T-helper 2 cell treated with Interferon-gamma antibody and Interleukin-4, amounts not matched to agents 5 μg/mL and 100 μg/mL, for 36 hours (primary cell): ENCODE measurements at regions not wholly inside any gene's neighbourhood (a gene's known extent, or its start where the extent isn't known, plus 50 kb on each side); places are given as distances from the start of the nearest gene placed in this dataset.

Experiments used
- DNase-seq: peaks from one replicate; pipeline ENCODE4 v3.0.0; 2021; ENCODE audit warnings: low spot score
- H3K27ac Mint-ChIP-seq: one replicate; pipeline ENCODE4 v1.8.0; 2021; ENCODE audit warnings: mild to moderate bottlenecking, mixed read lengths
- H3K27me3 Mint-ChIP-seq: one replicate; pipeline ENCODE4 v1.8.0; 2021; ENCODE audit warnings: low read depth, mixed read lengths
- H3K36me3 Mint-ChIP-seq: one replicate; pipeline ENCODE4 v1.8.0; 2021; ENCODE audit warnings: low read depth, mixed read lengths
- H3K4me1 Mint-ChIP-seq: one replicate; pipeline ENCODE4 v1.8.0; 2021; ENCODE audit warnings: low read depth, mixed read lengths
- H3K4me3 Mint-ChIP-seq: one replicate; pipeline ENCODE4 v1.8.0; 2022; ENCODE audit warnings: mild to moderate bottlenecking, moderate library complexity, mixed read lengths
- H3K9me3 Mint-ChIP-seq: one replicate; pipeline ENCODE4 v1.8.0; 2021; ENCODE audit warnings: mixed read lengths

GRCh38 chr2:82636402-82637020 lies 1822.6 kb downstream of the SUCLG1 start:
- Mint-ChIP-seq H3K4me1 (no peaks in the 10 kb centered on the region), H3K4me3 (no peak overlapping the region), H3K9me3 (peaks cover 47% of the 10 kb centered on the region), H3K27ac (no peak overlapping the region), H3K27me3 (no peaks in the 10 kb centered on the region), H3K36me3 (no peaks in the 10 kb centered on the region)
- DNase-seq = no peak

- H3K9me3 Mint-ChIP-seq = peaks cover 23% of the 10 kb centered on the region
- H3K36me3 Mint-ChIP-seq = no peaks in the 10 kb centered on the region
- H3K27ac Mint-ChIP-seq = no peak overlapping the region
- no peak for DNase-seq
- H3K4me3 Mint-ChIP-seq = no peak overlapping the region
- H3K27me3 Mint-ChIP-seq = no peaks in the 10 kb centered on the region
- H3K4me1 Mint-ChIP-seq = no peaks in the 10 kb centered on the region
These were observed 1860.1 kb downstream of the SUCLG1 start for GRCh38 chr2:82599021-82599420.

GRCh38 chr2:82596581-82596980 lies 1862.5 kb downstream of the SUCLG1 start:
- Mint-ChIP-seq H3K27me3 (no peaks in the 10 kb centered on the region), H3K36me3 (no peaks in the 10 kb centered on the region), H3K4me1 (no peaks in the 10 kb centered on the region), H3K4me3 (no peak overlapping the region), H3K27ac (no peak overlapping the region), H3K9me3 (peaks cover 23% of the 10 kb centered on the region)
- no peak for DNase-seq

- Mint-ChIP-seq H3K4me3 (no peak overlapping the region), H3K36me3 (no peaks in the 10 kb centered on the region), H3K27me3 (no peaks in the 10 kb centered on the region), H3K4me1 (no peaks in the 10 kb centered on the region), H3K9me3 (peaks cover 20% of the 10 kb centered on the region), H3K27ac (no peak overlapping the region)
- DNase-seq = no peak
These were observed 1867.4 kb downstream of the SUCLG1 start for GRCh38 chr2:82591718-82592117.

- no peak overlapping the region for H3K27ac Mint-ChIP-seq
- H3K27me3 Mint-ChIP-seq = no peaks in the 10 kb centered on the region
- H3K4me3 Mint-ChIP-seq = no peak overlapping the region
- no peaks in the 10 kb centered on the region for H3K36me3 Mint-ChIP-seq
- no peak for DNase-seq
- peaks cover 32% of the 10 kb centered on the region for H3K9me3 Mint-ChIP-seq
- H3K4me1 Mint-ChIP-seq = no peaks in the 10 kb centered on the region
These were observed 1882.4 kb downstream of the SUCLG1 start for GRCh38 chr2:82576656-82577055.

- H3K4me1 Mint-ChIP-seq = no peaks in the 10 kb centered on the region
- no peak overlapping the region for H3K4me3 Mint-ChIP-seq
- peaks cover 21% of the 10 kb centered on the region for H3K9me3 Mint-ChIP-seq
- no peak overlapping the region for H3K27ac Mint-ChIP-seq
- no peaks in the 10 kb centered on the region for H3K36me3 Mint-ChIP-seq
- H3K27me3 Mint-ChIP-seq = no peaks in the 10 kb centered on the region
- no peak for DNase-seq
These were observed 1919.8 kb downstream of the SUCLG1 start for GRCh38 chr2:82539280-82539621.

- H3K4me3 Mint-ChIP-seq = no peak overlapping the region
- H3K36me3 Mint-ChIP-seq = no peaks in the 10 kb centered on the region
- H3K27ac Mint-ChIP-seq = no peak overlapping the region
- no peaks in the 10 kb centered on the region for H3K4me1 Mint-ChIP-seq
- DNase-seq = no peak
- no peaks in the 10 kb centered on the region for H3K27me3 Mint-ChIP-seq
- H3K9me3 Mint-ChIP-seq = peaks cover 24% of the 10 kb centered on the region
These were observed 1920.3 kb downstream of the SUCLG1 start for GRCh38 chr2:82538590-82539279.

- Mint-ChIP-seq H3K9me3 (peaks cover 21% of the 10 kb centered on the region), H3K27ac (no peak overlapping the region), H3K4me1 (no peaks in the 10 kb centered on the region), H3K4me3 (no peak overlapping the region), H3K27me3 (no peaks in the 10 kb centered on the region), H3K36me3 (no peaks in the 10 kb centered on the region)
- no peak for DNase-seq
These were observed 1930.8 kb downstream of the SUCLG1 start for GRCh38 chr2:82528288-82528687.

GRCh38 chr2:82527124-82527523 lies 1932.0 kb downstream of the SUCLG1 start:
- Mint-ChIP-seq H3K27ac (no peak overlapping the region), H3K4me1 (no peaks in the 10 kb centered on the region), H3K36me3 (no peaks in the 10 kb centered on the region), H3K27me3 (no peaks in the 10 kb centered on the region), H3K4me3 (no peak overlapping the region), H3K9me3 (peaks cover 22% of the 10 kb centered on the region)
- DNase-seq = no peak

- Mint-ChIP-seq H3K36me3 (no peaks in the 10 kb centered on the region), H3K27ac (no peak overlapping the region), H3K27me3 (no peaks in the 10 kb centered on the region), H3K4me3 (no peak overlapping the region), H3K9me3 (peaks cover 27% of the 10 kb centered on the region), H3K4me1 (no peaks in the 10 kb centered on the region)
- no peak for DNase-seq
These were observed 1932.8 kb downstream of the SUCLG1 start for GRCh38 chr2:82526277-82526676.

- no peaks in the 10 kb centered on the region for H3K27me3 Mint-ChIP-seq
- H3K27ac Mint-ChIP-seq = no peak overlapping the region
- H3K4me1 Mint-ChIP-seq = no peaks in the 10 kb centered on the region
- H3K36me3 Mint-ChIP-seq = no peaks in the 10 kb centered on the region
- H3K4me3 Mint-ChIP-seq = no peak overlapping the region
- H3K9me3 Mint-ChIP-seq = peaks cover 27% of the 10 kb centered on the region
- DNase-seq = no peak
These were observed 1933.3 kb downstream of the SUCLG1 start for GRCh38 chr2:82525744-82526143.

GRCh38 chr2:82524826-82525225 lies 1934.3 kb downstream of the SUCLG1 start:
- no peak for DNase-seq
- Mint-ChIP-seq H3K4me3 (no peak overlapping the region), H3K27me3 (no peaks in the 10 kb centered on the region), H3K4me1 (no peaks in the 10 kb centered on the region), H3K27ac (no peak overlapping the region), H3K36me3 (no peaks in the 10 kb centered on the region), H3K9me3 (peaks cover 27% of the 10 kb centered on the region)

- H3K4me3 Mint-ChIP-seq = no peak overlapping the region
These were observed 1947.2 kb downstream of the SUCLG1 start for GRCh38 chr2:82511894-82512293.

GRCh38 chr2:82508702-82509101 lies 1950.4 kb downstream of the SUCLG1 start:
- no peaks in the 10 kb centered on the region for H3K36me3 Mint-ChIP-seq
- no peaks in the 10 kb centered on the region for H3K4me1 Mint-ChIP-seq
- DNase-seq = no peak
- peaks cover 27% of the 10 kb centered on the region for H3K9me3 Mint-ChIP-seq
- H3K4me3 Mint-ChIP-seq = no peak overlapping the region
- no peak overlapping the region for H3K27ac Mint-ChIP-seq
- H3K27me3 Mint-ChIP-seq = no peaks in the 10 kb centered on the region

More at GRCh38 chr2:82511894-82512293, 1947.2 kb downstream of the SUCLG1 start:
- no peak overlapping the region for H3K27ac Mint-ChIP-seq
- H3K9me3 Mint-ChIP-seq = peaks cover 19% of the 10 kb centered on the region
- no peaks in the 10 kb centered on the region for H3K27me3 Mint-ChIP-seq
- no peaks in the 10 kb centered on the region for H3K4me1 Mint-ChIP-seq
- H3K36me3 Mint-ChIP-seq = no peaks in the 10 kb centered on the region
- no peak for DNase-seq

GRCh38 chr2:82507657-82508056 lies 1951.4 kb downstream of the SUCLG1 start:
- H3K36me3 Mint-ChIP-seq = no peaks in the 10 kb centered on the region
- DNase-seq = no peak
- H3K4me3 Mint-ChIP-seq = no peak overlapping the region
- H3K4me1 Mint-ChIP-seq = no peaks in the 10 kb centered on the region
- H3K27ac Mint-ChIP-seq = no peak overlapping the region
- H3K9me3 Mint-ChIP-seq = peaks cover 34% of the 10 kb centered on the region
- H3K27me3 Mint-ChIP-seq = no peaks in the 10 kb centered on the region
